C4-2B (cell line): ENCODE measurements at regions not wholly inside any gene's neighbourhood (a gene's known extent, or its start where the extent isn't known, plus 50 kb on each side); places are given as distances from the start of the nearest gene placed in this dataset.

Source experiments
- CTCF ChIP-seq: fragments of 450-650 bp; conservative IDR thresholded peaks from 2 replicates; pipeline ENCODE4 v1.5.1; 2017; ENCODE audit warnings: mild to moderate bottlenecking
- ZFX ChIP-seq: fragments of 450-650 bp; IDR thresholded peaks from 2 replicates; pipeline ENCODE4 v1.6.1; 2017

- TF ChIP-seq CTCF (no peak), ZFX (no peak)
These were observed 109.6 kb upstream of the POU2AF2 start for GRCh38 chr11:111135778-111136570.
